ENCODE measurements at regions not wholly inside any gene's neighbourhood (a gene's known extent, or its start where the extent isn't known, plus 50 kb on each side); places are given as distances from the start of the nearest gene placed in this dataset.

DNA sequence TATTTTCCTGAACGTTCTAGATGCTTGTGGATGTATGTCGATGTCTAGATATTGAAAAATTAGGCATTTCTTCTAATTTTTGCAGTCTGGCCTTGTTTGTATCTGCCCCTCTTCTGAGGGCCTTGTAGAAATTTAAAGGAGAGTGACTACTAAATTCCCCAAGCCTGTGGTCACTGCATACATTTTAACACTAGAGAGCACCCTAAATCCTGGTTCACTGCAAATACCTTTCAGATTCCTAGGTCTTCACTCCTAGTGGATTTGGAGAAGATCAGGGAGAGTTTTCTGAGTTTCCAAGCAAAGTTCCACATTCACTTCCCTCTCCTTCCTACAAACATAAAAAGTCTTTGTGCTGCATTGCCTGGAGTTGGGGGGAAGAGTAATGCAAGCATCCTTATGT is 1272.5 kb downstream of the OLFM4 start:
- TF ChIP-seq, protein P1, sequence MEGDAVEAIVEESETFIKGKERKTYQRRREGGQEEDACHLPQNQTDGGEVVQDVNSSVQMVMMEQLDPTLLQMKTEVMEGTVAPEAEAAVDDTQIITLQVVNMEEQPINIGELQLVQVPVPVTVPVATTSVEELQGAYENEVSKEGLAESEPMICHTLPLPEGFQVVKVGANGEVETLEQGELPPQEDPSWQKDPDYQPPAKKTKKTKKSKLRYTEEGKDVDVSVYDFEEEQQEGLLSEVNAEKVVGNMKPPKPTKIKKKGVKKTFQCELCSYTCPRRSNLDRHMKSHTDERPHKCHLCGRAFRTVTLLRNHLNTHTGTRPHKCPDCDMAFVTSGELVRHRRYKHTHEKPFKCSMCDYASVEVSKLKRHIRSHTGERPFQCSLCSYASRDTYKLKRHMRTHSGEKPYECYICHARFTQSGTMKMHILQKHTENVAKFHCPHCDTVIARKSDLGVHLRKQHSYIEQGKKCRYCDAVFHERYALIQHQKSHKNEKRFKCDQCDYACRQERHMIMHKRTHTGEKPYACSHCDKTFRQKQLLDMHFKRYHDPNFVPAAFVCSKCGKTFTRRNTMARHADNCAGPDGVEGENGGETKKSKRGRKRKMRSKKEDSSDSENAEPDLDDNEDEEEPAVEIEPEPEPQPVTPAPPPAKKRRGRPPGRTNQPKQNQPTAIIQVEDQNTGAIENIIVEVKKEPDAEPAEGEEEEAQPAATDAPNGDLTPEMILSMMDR (conservative IDR thresholded peaks at IDR 0.05; ENCODE audit: low read depth, low read length) = no peak
- TF ChIP-seq EZH2 (IDR thresholded peaks at IDR 0.05; ENCODE audit: borderline replicate concordance, low read depth, low read length, poor library complexity, severe bottlenecking) = no peak
